HG02938 (cell line): ENCODE measurements at regions not wholly inside any gene's neighbourhood (a gene's known extent, or its start where the extent isn't known, plus 50 kb on each side); places are given as distances from the start of the nearest gene placed in this dataset.
"Not testable (repeated sequence)": the region's sequence is repeated elsewhere in the genome, so short reads cannot be mapped to it uniquely, and the experiment has no call there.

Source experiments
- ATAC-seq: cut with Tn5 transposase; IDR thresholded peaks from one replicate; pipeline ENCODE4 v1.9.1; 2021; ENCODE audit warnings: mild to moderate bottlenecking, moderate library complexity; ENCODE audit not compliant: unreplicated experiment

DNA sequence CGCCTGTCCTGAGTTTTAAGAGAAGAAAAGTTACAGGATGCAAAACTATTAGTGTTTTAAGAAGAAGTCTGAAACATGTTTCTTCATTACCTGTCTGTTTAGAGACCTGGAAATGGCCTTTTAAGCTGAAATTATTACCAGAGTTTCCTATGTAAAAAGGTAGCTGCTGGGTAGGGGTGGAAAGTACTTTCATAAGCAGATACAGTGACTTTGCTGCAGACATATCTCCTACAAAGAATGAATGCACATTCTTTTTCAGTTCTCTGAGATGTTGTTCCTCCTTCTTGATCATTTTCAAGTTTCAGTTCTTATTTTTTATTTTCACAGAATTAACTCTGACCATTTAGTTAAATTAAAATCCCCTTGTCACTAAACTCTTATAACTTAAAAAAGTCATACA lies 1329.6 kb downstream of the KCNT2 start:
- no peak for ATAC-seq

GRCh38 chr1:195275710-195276109 lies 1332.5 kb downstream of the KCNT2 start:
- no peak for ATAC-seq

DNA sequence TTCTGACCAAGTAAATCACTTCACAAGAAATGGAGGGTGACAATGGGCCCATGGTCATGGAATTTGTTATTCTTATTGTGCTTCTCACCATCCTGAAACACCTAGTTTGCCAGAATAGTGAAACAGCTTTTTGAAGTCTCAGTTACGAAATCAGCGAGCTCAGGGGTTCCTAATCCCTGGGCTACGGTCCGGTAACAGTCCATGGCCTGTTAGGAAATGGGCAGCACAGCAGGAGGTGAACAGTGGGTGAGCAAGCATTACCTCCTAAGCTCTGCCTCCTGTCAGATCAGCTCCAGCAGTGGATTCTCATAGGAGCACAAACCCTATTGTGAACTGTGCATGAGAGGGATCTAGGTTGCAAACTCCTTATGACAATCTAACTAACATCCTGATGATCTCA lies 1356.3 kb downstream of the KCNT2 start:
- no peak for ATAC-seq

DNA sequence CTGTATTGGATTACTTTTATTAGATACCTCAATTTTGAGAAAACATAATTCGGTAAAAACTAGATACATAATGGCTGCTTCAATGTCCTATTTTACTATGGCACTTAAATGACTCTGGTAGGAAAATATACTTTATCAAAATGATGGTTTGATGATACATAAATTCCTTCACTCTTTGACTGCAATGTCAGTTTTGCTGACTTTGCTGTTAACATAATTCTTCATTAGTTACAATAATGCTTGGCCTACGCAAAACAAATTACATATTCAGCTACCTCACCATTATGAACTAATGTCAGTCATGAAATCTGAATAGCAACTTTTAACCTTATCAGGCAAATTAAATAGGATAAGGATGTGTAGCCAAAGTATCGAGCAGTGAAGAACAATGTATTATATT lies 1364.7 kb downstream of the KCNT2 start:
- ATAC-seq, result no peak

- no peak for ATAC-seq
Measured at GRCh38 chr1:195241066-195241465, 1367.2 kb downstream of the KCNT2 start.

DNA sequence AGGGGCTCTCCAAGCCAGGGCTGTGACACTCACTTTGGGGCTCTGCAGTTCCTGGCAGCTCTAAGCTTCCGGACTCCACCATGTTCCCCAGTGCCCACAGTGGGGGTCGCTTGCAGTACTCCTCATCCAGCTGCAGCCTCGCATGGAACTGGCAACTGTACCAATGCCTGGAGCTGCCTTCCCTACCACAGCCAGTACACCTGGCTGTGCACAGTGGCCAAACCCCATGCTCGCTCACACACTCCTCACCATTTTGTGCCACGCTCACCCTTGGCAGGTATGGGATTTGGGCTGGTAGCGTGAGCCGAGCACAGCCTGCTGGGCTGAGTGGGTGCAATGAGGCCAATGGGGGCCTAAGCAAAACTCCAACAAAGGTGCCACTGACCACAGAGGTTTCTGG lies 1369.9 kb downstream of the KCNT2 start:
- no peak for ATAC-seq

DNA sequence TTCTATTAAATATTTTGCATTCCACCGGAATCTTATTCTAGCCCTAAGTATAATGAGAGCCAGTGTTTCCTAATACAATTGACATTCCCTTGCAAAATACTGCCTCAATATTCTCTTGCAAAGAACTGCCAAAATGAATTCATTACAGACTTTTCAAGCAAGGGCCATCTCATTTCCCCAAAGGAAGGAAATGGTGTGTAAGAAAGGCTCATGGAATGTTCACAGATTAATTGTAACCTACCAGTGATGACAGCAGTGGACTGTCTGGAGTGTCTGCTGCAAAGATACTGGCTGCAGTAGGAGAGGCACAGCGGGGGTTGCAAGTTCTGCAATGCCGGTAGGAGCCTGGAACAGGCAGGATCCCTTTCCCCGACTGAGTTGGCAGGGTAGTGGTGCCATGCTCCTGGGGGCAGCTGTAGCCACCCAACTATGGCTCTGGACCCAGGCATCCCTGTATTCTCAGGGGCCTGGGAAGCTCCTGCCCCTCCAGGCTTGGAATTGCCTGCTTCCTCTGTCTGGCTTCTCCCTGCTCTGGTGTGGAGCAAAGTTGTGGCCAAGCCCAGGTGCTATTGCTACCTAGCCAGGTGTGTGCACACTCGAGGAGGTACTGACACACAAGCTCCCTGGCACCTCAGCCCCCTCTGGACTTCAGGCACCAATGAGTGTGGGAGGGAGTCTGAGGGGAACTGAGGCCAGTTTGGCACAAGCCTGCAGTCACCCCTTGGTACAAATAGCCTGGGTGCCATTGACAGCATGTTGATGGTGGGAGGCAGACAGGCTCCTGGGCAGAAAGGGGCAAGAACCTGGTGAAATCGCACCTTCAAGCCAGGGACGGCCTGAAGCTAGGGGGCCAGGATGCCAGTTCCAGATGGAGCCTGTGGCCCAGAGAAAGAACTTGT lies 1371.0 kb downstream of the KCNT2 start:
- no peak for ATAC-seq

- ATAC-seq, result no peak
Measured at GRCh38 chr1:195218428-195219212, 1389.6 kb downstream of the KCNT2 start.

GRCh38 chr1:195202241-195202640 lies 1406.0 kb downstream of the KCNT2 start:
- no peak for ATAC-seq

GRCh38 chr1:195200772-195201171 lies 1407.5 kb downstream of the KCNT2 start:
- ATAC-seq, result no peak

- no peak for ATAC-seq
Measured at GRCh38 chr1:195197116-195197515, 1411.1 kb downstream of the KCNT2 start.

- peak; percentile 97 for ATAC-seq
Measured at GRCh38 chr1:195195423-195196057, 1412.7 kb downstream of the KCNT2 start.

- no peak for ATAC-seq
Measured at GRCh38 chr1:195193134-195193533, 1415.1 kb downstream of the KCNT2 start.

GRCh38 chr1:195188821-195189220 lies 1419.4 kb downstream of the KCNT2 start:
- no peak for ATAC-seq

DNA sequence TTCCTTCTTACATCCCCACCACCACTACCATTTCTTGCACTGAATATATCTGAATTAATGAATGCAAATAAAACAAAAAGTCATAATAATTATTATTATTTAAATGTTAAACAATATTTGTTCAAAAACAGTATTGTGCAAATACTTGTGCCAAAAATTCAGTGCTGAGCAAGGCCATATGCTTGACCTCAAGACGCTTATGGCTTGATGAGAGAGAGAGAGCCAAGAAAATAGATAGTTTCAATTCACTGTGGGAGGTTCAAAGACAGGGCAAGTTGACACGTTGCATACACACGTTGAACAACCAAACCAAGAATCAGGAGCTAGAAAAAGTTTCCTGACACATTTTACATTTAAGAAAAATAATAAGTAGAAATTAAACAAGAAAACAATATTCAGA lies 1421.7 kb downstream of the KCNT2 start:
- ATAC-seq, result no peak

GRCh38 chr1:195185736-195186135 lies 1422.5 kb downstream of the KCNT2 start:
- no peak for ATAC-seq

DNA sequence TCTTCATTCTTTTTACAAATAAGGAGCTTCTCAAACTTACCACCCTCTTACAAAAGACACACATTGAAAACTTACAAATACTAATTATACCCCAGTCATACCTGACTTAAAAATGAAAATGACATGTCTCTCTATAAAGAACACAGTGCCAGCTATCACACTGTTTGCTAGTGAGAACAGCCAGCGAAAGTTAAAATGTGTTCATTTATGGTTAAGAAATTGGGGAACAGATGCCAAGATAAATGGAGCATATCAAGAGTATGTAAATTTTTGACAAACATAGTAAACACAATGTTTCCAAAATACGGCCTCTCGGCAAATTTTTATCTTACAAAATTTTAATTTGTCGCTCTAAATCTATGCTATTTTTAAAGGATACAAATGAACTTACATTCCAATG lies 1422.9 kb downstream of the KCNT2 start:
- ATAC-seq, result no peak

DNA sequence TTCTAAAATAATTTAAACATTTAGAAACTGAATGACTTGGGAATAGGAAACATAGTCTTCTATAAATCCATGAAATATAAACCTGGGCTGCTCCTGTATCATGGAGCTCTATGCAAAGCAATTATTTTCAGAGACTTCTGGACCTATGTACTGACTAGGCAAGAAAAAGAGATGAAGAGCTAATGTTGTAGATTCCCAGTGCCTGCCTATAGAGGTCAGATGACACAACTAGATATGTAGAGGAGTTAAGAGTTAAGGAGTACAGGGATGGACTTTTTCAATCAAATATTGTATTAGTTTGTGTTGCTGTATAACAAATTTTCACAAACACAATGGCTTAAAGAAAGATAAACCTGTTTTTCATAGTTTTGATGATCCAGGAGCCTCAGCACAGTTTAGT lies 1434.5 kb downstream of the KCNT2 start:
- no peak for ATAC-seq

GRCh38 chr1:195159795-195160194 lies 1448.4 kb downstream of the KCNT2 start:
- not testable (repeated sequence) for ATAC-seq

DNA sequence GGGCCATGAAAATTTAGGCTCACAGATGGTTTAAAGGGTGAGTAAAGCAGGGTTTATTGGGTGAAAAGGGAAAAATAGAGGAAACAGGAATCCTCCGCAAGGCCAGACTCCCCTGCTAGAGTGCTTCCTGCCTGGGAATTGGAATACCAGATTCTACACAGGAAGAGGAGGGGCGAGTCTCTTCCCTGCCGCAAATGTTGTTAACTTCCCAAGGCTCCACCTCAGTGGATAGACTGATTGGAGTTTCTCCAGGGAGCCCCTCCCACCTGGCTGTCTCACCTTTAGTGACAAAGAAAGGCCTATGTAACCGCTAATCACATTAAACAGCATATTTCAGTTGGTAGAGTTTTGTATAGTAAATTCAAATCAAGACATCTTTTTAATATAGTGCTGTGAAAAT lies 1450.1 kb downstream of the KCNT2 start:
- ATAC-seq, result no peak

GRCh38 chr1:195153107-195153506 lies 1455.1 kb downstream of the KCNT2 start:
- no peak for ATAC-seq

DNA sequence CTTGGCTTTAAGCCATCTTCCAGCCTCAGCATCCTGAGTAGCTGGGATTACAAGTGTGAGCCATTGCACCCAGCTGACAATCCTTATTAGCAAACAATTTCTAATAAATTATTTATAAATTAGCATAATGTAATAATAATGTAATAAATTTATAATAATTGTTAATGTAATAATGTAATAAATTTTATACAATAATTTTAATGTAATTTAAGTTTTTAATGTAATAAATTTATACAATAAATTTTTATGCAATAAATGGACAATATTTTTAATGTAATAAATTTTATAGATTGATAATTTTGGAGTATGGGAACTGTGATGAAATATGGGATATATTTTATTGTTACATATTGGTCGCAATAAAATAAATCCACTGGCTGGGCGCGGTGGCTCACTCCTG lies 1457.5 kb downstream of the KCNT2 start:
- no peak for ATAC-seq
